ENCODE measurements at regions not wholly inside any gene's neighbourhood (a gene's known extent, or its start where the extent isn't known, plus 50 kb on each side); places are given as distances from the start of the nearest gene placed in this dataset.

GRCh38 chr14:56055511-56055910 is 62.7 kb upstream of the PELI2 start (continued):
- no peak for TF ChIP-seq ZNF462 (CRISPR knock-in tag; IDR thresholded peaks at IDR 0.05)
- no peak for TF ChIP-seq STAT1 (IDR thresholded peaks at IDR 0.05; ENCODE audit: unreplicated experiment)
- TF ChIP-seq NANOG (IDR thresholded peaks at IDR 0.05; ENCODE audit: borderline replicate concordance): no peak
- TF ChIP-seq ETS1 (IDR thresholded peaks at IDR 0.05): no peak
- TF ChIP-seq EZH2 (IDR thresholded peaks at IDR 0.05; ENCODE audit: low read depth, unreplicated experiment): no peak
- no peak for TF ChIP-seq JUNB (IDR thresholded peaks at IDR 0.05; ENCODE audit: unreplicated experiment)
- TF ChIP-seq POLR2AphosphoS5 (IDR thresholded peaks at IDR 0.05; ENCODE audit: low read depth): no peak
- no peak for TF ChIP-seq ZNF114 (CRISPR knock-in tag; IDR thresholded peaks at IDR 0.05)

GRCh38 chr14:56056031-56056430 is 62.2 kb upstream of the PELI2 start:
- no peak overlapping the region for H3K27ac Mint-ChIP-seq
- no peak overlapping the region for H3K4me2 ChIP-seq
- TF ChIP-seq ZNF331 (CRISPR knock-in tag; IDR thresholded peaks at IDR 0.05; ENCODE audit: low read depth) (no peak), STAT1 (IDR thresholded peaks at IDR 0.05; ENCODE audit: unreplicated experiment) (no peak), EZH2 (IDR thresholded peaks at IDR 0.05; ENCODE audit: low read depth, unreplicated experiment) (no peak), ZNF114 (CRISPR knock-in tag; IDR thresholded peaks at IDR 0.05) (no peak), NANOG (IDR thresholded peaks at IDR 0.05; ENCODE audit: borderline replicate concordance) (no peak), REST (IDR thresholded peaks at IDR 0.05; ENCODE audit: unreplicated experiment) (no peak)

More at GRCh38 chr14:56056031-56056430, 62.2 kb upstream of the PELI2 start:
- no peaks in the 10 kb centered on the region for H3K27me3 ChIP-seq (ENCODE audit: insufficient read depth)
- no peak overlapping the region for H3K27ac ChIP-seq (ENCODE audit: low read depth)
- DNase-seq (ENCODE audit: low spot score) (no peak), ATAC-seq (no peak)
- Mint-ChIP-seq H3K4me3 (no peak overlapping the region), H3K36me3 (ENCODE audit: low read depth) (no peaks in the 10 kb centered on the region), H3K9me3 (no peaks in the 10 kb centered on the region), H3K4me1 (peaks cover 12% of the 10 kb centered on the region), H3K27me3 (ENCODE audit: insufficient read depth, low read depth, poor library complexity) (peaks cover 2% of the 10 kb centered on the region)
- H4K20me1 ChIP-seq (replicated peaks; ENCODE audit: insufficient read depth): no peaks in the 10 kb centered on the region
- no peaks in the 10 kb centered on the region for H3K9me2 ChIP-seq (ENCODE audit: insufficient read depth)
- H3K4me3 ChIP-seq: no peak overlapping the region
- no peaks in the 10 kb centered on the region for H3F3A ChIP-seq (replicated peaks; ENCODE audit: low read depth)
- no peaks in the 10 kb centered on the region for H3K36me3 ChIP-seq (ENCODE audit: insufficient read depth)
- H3K79me2 ChIP-seq (replicated peaks; ENCODE audit: insufficient read depth): no peaks in the 10 kb centered on the region
- 0 out of 2 replicates have a peak, but pooled peaks cover 6% of the 10 kb centered on the region for H3K4me1 ChIP-seq (ENCODE audit: insufficient read depth)
- H2AFZ ChIP-seq: no peak overlapping the region

Data from GM23338 (cell line).